ENCODE measurements at regions not wholly inside any gene's neighbourhood (a gene's known extent, or its start where the extent isn't known, plus 50 kb on each side); places are given as distances from the start of the nearest gene placed in this dataset.
A peak's percentile ranks its signal among the peaks of the same experiment; 100 is the strongest.

GRCh38 chr6:40909811-40910210 is 129.2 kb downstream of the UNC5CL start:
- DNase-seq (ENCODE audit: low read depth), result no peak

- no peak for DNase-seq (ENCODE audit: low read depth)
Measured at GRCh38 chr6:40907198-40907701, 131.8 kb downstream of the UNC5CL start.

- peak; percentile 31 for DNase-seq (ENCODE audit: low read depth)
Measured at GRCh38 chr6:40906759-40907158, 132.3 kb downstream of the UNC5CL start.

GRCh38 chr6:40904583-40905194 is 134.3 kb downstream of the UNC5CL start:
- DNase-seq (ENCODE audit: low read depth), result no peak

- DNase-seq (ENCODE audit: low read depth), result no peak
Measured at GRCh38 chr6:40903456-40903855, 135.6 kb downstream of the UNC5CL start.

- no peak for DNase-seq (ENCODE audit: low read depth)
Measured at GRCh38 chr6:40901322-40902055, 137.5 kb downstream of the UNC5CL start.

GRCh38 chr6:40900791-40901190 is 138.2 kb downstream of the UNC5CL start:
- no peak for DNase-seq (ENCODE audit: low read depth)

- DNase-seq (ENCODE audit: low read depth), result no peak
Measured at GRCh38 chr6:40899684-40900155, 139.3 kb downstream of the UNC5CL start.

GRCh38 chr6:40898073-40898472 is 140.9 kb downstream of the UNC5CL start:
- DNase-seq (ENCODE audit: low read depth), result no peak

- DNase-seq (ENCODE audit: low read depth), result no peak
Measured at GRCh38 chr6:40897390-40898003, 141.5 kb downstream of the UNC5CL start.

- no peak for DNase-seq (ENCODE audit: low read depth)
Measured at GRCh38 chr6:40896696-40897095, 142.3 kb downstream of the UNC5CL start.

- DNase-seq (ENCODE audit: low read depth), result no peak
Measured at GRCh38 chr6:40894962-40895799, 143.8 kb downstream of the UNC5CL start.

GRCh38 chr6:40893021-40893420 is 146.0 kb downstream of the UNC5CL start:
- no peak for DNase-seq (ENCODE audit: low read depth)

- no peak for DNase-seq (ENCODE audit: low read depth)
Measured at GRCh38 chr6:40892223-40892622, 146.8 kb downstream of the UNC5CL start.

GRCh38 chr6:40891686-40892085 is 147.3 kb downstream of the UNC5CL start:
- DNase-seq (ENCODE audit: low read depth), result no peak

- DNase-seq (ENCODE audit: low read depth), result no peak
Measured at GRCh38 chr6:40891131-40891530, 147.9 kb downstream of the UNC5CL start.

GRCh38 chr6:40889137-40889832 is 149.7 kb downstream of the UNC5CL start:
- no peak for DNase-seq (ENCODE audit: low read depth)

- DNase-seq (ENCODE audit: low read depth), result no peak
Measured at GRCh38 chr6:40888456-40888990, 150.5 kb downstream of the UNC5CL start.

- DNase-seq (ENCODE audit: low read depth), result no peak
Measured at GRCh38 chr6:40887792-40888340, 151.2 kb downstream of the UNC5CL start.

- no peak for DNase-seq (ENCODE audit: low read depth)
Measured at GRCh38 chr6:40887079-40887791, 151.8 kb downstream of the UNC5CL start.
